ENCODE measurements at regions not wholly inside any gene's neighbourhood (a gene's known extent, or its start where the extent isn't known, plus 50 kb on each side); places are given as distances from the start of the nearest gene placed in this dataset.
"Not testable (repeated sequence)": the region's sequence is repeated elsewhere in the genome, so short reads cannot be mapped to it uniquely, and the experiment has no call there.

DNA sequence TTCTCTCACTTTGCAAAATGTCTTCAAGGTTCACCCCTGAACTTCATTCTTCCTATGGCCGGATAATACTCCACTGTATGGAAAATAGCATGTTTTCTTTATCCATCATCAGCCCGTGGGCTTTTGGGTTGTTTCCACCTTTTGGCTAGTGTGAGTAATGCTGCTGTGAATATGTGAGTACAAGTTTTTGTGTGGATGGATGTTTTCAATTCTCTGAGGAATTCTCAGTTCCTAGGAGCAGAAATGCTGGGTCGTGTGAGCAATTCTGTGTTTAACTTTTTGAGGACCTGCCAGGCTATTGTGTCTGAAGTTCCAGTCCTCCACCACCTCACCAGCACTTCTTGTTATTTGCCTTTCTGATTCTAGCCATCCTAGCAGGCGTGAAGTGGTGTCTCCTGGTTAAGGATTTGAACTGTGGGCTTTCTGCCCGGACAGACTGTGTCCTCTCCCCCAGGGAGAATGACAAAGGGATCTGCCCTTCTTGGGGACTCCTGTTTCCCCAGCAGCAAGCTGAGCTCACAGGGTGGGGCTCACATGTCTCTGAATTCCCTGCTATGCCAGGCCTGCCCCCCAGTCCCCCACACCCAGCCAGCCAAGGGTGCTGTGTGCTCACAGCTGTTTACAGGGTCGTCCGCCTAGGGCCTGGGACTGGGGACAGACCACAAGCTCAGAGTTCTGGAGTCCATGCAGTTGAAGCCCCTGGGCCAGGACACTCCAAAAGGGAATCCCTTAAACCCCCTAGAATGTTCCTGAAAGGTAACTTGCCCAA, 92.2 kb upstream of the CIBAR2 start:
- H3K4me3 Mint-ChIP-seq: no peak overlapping the region
- no peaks in the 10 kb centered on the region for H3K4me1 Mint-ChIP-seq
- POLR2A ChIA-PET: no interaction called here
- no peak for DNase-seq
- no peak for ATAC-seq
- no peaks in the 10 kb centered on the region for H3K36me3 Mint-ChIP-seq
- H3K27ac Mint-ChIP-seq: no peak overlapping the region
- H3K9me3 Mint-ChIP-seq: peaks cover 0 to 4% (median 0%) of the 10 kb centered on the region in 9 donors
- peaks cover 2 to 9% (median 3%) of the 10 kb centered on the region in 5 donors for H3K27me3 Mint-ChIP-seq

DNA sequence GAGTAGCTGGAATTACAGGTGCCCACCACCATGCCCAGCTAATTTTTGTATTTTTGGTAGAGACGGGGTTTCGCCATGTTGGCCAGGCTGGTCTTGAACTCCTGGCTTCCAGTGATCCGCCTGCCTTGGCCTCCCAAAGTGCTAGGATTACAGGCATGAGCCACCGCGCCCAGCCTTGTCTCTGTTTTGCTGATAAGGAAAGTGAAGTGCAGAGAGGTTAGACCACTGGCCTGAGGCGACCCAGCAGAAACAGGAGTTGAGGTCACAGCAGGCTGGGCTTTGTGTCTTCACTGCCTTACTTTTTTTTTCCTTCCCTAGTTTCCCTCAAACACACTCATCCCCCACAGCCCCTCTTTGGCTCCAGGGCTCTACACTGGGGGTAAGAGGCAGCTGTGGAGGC, 93.0 kb upstream of the CIBAR2 start:
- H3K9me3 Mint-ChIP-seq, H3K27me3 Mint-ChIP-seq, ATAC-seq, DNase-seq, H3K4me1 Mint-ChIP-seq, H3K36me3 Mint-ChIP-seq, H3K4me3 Mint-ChIP-seq, POLR2A ChIA-PET, H3K27ac Mint-ChIP-seq: not testable (repeated sequence)

DNA sequence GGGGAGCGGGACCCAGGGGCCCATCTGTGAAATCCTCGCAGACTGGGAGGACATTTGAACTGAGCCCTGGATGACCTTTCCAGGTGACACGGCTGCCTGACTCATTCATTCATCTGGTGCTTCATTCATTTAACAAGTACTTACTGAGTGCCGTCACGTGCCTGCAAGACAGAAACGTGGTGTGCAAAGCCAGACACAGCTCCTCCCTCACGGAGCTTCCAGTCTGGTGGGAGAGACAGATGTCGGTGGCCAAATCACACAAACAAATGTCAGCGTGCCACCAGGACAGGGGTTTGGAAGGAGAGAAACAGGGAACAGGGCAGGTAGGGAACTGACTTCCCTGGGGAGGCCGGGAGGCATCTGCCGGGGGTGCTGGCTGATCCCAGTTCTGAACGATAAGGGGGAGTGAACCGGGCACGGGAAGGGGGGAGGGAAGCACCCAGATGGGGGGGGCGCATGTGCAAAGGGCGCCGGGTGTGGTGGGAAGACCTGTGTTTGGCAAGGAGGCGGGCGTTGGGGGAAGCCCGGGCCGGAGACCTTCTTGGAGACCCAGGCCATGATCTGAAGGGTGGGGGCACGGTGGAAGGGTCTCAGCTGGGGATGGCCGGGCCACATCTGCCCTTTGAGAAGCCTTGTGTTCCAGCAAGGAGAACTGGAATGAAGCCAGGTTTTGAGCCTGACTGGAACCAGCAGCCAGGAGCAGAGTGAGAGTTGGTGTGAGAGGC, 93.6 kb upstream of the CIBAR2 start:
- POLR2A ChIA-PET: no interaction called here
- DNase-seq (no peak), ATAC-seq (no peak)
- Mint-ChIP-seq H3K9me3 (peaks cover 0 to 4% (median 0%) of the 10 kb centered on the region in 9 donors), H3K27ac (peak overlapping the region in 1 of 10 donors; percentile 81), H3K36me3 (no peaks in the 10 kb centered on the region), H3K4me1 (no peaks in the 10 kb centered on the region), H3K4me3 (no peak overlapping the region), H3K27me3 (peaks cover 2 to 9% (median 3%) of the 10 kb centered on the region in 5 donors)

DNA sequence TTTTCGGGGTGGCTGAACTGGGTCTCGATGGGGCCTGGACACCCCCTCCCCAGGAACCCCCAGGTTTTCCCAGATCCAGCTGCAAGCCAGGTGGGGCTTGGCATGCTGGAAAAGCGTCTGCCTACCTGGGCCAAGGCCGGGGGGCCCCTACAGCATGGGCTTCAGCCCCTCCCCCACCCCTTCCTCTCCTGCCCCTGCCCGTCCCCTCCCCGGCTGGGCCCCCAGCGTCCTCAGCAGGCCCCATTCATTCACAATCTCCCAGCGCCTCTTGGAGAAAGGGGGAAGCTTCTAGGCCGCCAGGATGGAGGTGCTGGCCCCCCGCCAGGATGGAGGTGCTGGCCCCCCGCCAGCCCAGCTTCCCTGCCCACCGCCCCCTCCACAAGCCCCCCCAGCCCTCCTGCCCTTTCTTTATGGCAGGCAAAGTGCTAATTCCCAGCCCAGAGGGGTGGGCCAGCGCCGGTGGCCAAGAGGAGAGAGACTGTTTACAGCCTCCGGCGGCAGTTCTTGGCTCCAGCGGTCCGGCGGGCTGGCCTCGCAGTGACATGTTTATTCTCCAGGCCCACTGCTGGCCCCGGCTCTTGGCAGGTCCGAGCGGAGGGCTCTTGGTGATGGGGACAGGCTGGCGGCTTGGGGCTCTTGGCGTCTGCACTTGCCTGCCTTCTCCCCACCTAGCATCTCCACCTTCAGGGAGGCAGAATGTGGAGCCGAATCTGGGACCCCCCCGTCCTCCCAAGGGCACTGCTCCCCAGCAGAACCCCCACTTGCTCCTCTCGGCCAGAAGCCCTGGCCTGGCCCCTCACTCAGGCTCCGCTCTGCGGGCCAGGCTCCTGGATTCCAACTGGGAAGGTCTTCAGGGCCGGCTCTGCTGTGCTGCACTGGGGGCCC, 94.4 kb upstream of the CIBAR2 start:
- no peak overlapping the region for H3K4me3 Mint-ChIP-seq
- no peak overlapping the region for H3K27ac Mint-ChIP-seq
- DNase-seq (no peak), ATAC-seq (no peak)
- peaks cover 2 to 9% (median 3%) of the 10 kb centered on the region in 5 donors for H3K27me3 Mint-ChIP-seq
- POLR2A ChIA-PET: no interaction called here
- H3K36me3 Mint-ChIP-seq: no peaks in the 10 kb centered on the region
- no peaks in the 10 kb centered on the region for H3K4me1 Mint-ChIP-seq
- peaks cover 0 to 4% (median 0%) of the 10 kb centered on the region in 9 donors for H3K9me3 Mint-ChIP-seq

DNA sequence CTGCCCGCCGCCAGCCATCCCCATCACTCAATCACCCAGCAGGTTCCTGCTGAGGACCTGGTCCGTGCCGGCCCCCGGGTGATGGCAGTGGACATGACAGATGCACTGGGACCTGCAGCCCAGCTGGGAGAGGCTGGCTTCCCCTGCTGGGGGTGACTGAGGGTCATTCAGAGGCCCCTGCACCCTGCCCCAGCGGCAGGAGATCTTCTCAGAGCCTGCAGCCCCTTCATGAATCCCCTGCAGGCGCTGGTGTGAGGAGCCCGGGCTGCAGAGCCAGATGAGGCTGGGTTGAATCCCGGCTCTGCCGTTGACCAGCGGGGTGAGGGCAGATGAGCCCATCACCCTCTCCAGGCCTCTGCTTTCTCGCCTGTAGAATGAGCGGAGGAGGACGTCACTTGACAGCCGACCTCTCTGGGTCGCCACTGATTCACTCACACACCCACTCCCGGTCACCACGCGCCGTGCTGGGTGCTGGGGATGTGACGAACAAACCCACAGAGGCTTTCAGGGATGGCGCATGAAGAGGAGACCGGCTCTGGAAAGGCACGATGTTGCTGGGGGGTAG, 95.2 kb upstream of the CIBAR2 start:
- no peak for DNase-seq
- no peak overlapping the region for H3K27ac Mint-ChIP-seq
- H3K4me3 Mint-ChIP-seq: no peak overlapping the region
- no peaks in the 10 kb centered on the region for H3K4me1 Mint-ChIP-seq
- peaks cover 2 to 10% (median 3%) of the 10 kb centered on the region in 5 donors for H3K27me3 Mint-ChIP-seq
- POLR2A ChIA-PET: no interaction called here
- ATAC-seq: no peak
- H3K9me3 Mint-ChIP-seq: peaks cover 0 to 4% (median 0%) of the 10 kb centered on the region in 9 donors
- H3K36me3 Mint-ChIP-seq: no peaks in the 10 kb centered on the region

DNA sequence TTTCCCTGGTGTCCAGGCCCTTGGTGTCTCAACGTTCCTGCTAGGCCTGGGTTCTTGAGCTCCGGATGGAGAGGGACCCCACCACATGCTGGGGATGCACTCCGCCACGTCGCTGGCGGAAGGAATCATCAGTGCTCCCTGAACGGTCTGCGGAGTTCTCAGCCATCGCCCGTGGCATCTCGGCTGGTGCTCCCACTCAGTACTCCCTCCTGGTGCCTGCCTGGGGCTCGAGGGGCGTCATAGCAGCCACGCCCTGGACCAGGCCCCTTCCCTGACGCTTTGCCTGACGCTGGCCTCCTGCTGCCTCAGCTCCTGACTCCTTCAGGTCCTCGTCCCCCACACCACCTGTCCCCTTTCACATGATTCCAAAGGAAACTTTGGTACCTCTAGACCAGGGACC, 95.9 kb upstream of the CIBAR2 start:
- POLR2A ChIA-PET: no interaction called here
- Mint-ChIP-seq H3K9me3 (peaks cover 0 to 4% (median 0%) of the 10 kb centered on the region in 9 donors), H3K36me3 (no peaks in the 10 kb centered on the region), H3K4me1 (no peaks in the 10 kb centered on the region), H3K27me3 (peaks cover 2 to 11% (median 3%) of the 10 kb centered on the region in 5 donors), H3K4me3 (no peak overlapping the region), H3K27ac (peak overlapping the region in 1 of 10 donors; percentile 65)
- no peak for ATAC-seq
- DNase-seq: no peak

DNA sequence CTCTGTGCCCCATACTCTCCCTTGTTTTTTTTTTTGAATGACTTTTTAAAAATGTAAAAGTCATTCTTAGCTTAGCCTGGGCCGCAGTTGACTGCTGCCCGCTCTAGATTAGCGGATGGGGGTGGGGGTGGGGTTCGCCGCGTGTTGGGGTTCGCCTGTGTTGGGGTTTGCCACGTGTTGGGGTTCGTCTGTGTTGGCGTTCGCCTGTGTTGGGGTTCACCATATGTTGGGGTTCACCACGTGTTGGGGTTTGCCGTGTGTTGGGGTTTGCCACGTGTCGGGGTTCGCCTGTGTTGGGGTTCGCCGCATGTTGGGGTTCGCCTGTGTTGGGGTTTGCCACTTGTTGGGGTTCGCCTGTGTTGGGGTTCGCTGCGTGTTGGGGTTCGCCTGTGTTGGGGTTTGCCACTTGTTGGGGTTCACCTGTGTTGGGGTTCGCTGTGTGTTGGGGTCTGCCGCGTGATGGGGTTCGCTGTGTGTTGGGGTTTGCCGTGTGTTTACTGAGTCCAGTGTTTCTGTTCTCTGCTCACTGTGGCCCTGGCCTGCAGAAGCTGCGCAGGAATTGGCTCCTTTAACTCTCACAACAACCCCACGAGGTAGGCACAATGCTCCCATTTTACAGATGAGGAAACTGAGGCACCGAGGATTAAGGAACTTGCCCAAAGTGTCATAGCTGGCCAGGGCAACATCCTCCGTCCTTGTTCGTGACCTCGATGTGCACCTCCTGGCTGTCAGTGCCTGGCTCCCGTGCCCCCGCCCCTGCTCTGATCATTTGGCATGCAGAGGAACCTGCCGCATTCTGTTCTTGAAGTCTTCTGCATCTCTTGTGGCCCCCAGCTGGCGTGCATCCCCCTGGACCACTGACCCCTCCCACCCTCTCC, 96.6 kb upstream of the CIBAR2 start:
- Mint-ChIP-seq H3K4me3 (no peak overlapping the region), H3K27ac (peak overlapping the region in 2 of 10 donors; percentile 53 to 65), H3K36me3 (no peaks in the 10 kb centered on the region), H3K4me1 (peaks cover 0 to 3% (median 0%) of the 10 kb centered on the region in 4 donors), H3K27me3 (peaks cover 2 to 11% (median 8%) of the 10 kb centered on the region in 5 donors), H3K9me3 (peaks cover 0 to 4% (median 0%) of the 10 kb centered on the region in 9 donors)
- POLR2A ChIA-PET: no interaction called here
- DNase-seq (no peak), ATAC-seq (no peak)

DNA sequence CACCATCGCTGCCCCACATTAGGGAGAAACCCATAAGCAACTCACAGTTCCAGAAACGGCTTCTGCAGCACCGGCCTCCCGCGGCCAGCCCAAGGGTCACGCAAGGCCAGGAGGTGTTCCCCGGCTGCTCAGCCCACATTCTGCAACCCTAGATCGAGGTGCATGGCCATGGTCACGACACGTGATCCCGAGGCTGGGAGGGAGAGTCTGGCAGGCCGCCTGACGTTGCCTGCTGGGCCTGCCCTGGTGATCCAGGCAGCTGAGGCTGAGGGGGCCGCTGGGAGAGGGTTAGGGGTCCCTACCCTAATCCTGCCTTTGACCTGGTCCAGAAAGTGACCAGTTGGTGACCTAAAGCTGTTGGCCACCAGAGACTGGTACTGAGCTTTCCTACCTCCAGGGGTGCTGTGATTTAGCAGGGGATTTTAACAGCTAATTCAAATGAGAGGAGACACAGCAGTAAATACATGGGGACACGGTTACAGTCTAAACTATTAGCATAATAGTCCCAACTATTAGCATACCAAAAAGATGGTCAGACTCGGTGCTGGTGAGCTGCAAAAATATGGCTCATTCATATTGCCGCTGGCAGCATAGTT, 97.4 kb upstream of the CIBAR2 start:
- H3K4me1 Mint-ChIP-seq: peaks cover 0 to 3% (median 0%) of the 10 kb centered on the region in 4 donors
- H3K9me3 Mint-ChIP-seq: peaks cover 0 to 4% (median 0%) of the 10 kb centered on the region in 9 donors
- H3K27me3 Mint-ChIP-seq: peaks cover 0 to 11% (median 8%) of the 10 kb centered on the region in 5 donors
- H3K4me3 Mint-ChIP-seq: no peak overlapping the region
- DNase-seq: no peak
- no peak for ATAC-seq
- H3K36me3 Mint-ChIP-seq: no peaks in the 10 kb centered on the region
- POLR2A ChIA-PET: no interaction called here
- H3K27ac Mint-ChIP-seq: no peak overlapping the region

DNA sequence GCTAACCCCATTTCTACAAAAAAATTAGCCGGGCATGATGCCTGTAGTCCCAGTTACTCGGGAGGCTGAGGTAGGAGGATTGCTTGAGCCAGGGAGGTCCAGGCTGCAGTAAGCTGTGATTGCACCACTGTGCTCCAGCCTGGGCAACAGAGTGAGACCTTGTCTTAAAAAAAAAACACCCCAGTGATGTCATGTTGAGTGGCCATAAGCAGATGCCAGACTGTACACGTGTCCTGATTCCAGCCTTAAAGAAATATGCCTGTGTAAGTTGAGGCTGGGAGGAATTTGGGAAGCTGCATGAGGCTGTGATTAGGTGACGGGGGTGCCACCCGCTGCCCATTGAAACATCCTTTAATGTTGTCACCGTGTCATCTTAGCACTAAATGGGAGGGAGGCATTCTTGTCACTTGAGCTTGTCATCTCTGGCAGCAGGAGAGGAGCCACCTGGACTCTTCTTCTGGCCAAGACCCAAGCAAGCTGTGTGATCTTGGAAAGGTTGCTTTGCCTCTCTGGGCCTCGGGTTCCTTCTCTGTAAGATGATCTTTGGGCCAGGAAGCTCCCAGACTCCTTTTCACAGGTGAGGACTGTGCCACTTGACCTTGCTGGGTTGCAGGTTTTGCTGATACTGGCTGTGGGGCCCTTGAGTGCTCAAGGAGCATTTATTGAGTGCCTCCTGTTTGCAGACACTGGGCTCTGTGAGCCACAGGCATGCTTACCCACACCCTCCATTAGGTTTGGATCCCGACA, 98.3 kb upstream of the CIBAR2 start:
- Mint-ChIP-seq H3K4me1 (peaks cover 0 to 3% (median 0%) of the 10 kb centered on the region in 4 donors), H3K9me3 (peaks cover 0 to 4% (median 0%) of the 10 kb centered on the region in 9 donors), H3K4me3 (no peak overlapping the region), H3K27ac (peak overlapping the region in 1 of 10 donors; percentile 21), H3K27me3 (peaks cover 0 to 10% (median 6%) of the 10 kb centered on the region in 5 donors), H3K36me3 (no peaks in the 10 kb centered on the region)
- DNase-seq (no peak), ATAC-seq (no peak)
- POLR2A ChIA-PET: no interaction called here

DNA sequence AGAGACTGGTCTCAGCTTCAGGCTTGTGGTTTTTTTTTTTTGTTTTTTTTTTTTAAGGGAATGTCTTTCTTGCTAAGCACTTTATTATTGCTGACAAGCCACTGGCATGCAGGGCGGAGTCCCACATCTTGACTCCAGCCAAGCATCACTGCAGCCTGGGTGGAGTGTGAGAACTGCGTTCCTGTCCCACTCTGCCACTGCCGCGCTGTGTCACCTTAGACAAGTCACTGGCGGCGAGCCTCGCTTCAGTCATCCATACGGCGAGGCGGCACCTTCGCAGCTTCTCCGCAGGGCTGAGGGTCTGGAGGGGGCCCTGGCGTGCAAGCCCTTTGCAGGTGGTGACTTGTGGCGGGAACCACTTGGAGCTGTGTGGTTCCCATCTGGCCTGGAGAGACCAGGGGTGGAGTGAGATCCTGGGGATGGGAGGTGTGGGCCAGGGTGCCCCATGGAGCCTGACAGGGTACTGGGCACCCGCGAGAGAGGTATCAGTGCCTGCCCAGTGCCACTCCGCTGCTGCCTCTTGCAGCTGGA, 99.1 kb upstream of the CIBAR2 start:
- DNase-seq (no peak), ATAC-seq (no peak)
- Mint-ChIP-seq H3K9me3 (peaks cover 0 to 4% (median 0%) of the 10 kb centered on the region in 9 donors), H3K27ac (no peak overlapping the region), H3K4me1 (peaks cover 0 to 3% (median 0%) of the 10 kb centered on the region in 4 donors), H3K27me3 (peaks cover 0 to 4% (median 0%) of the 10 kb centered on the region in 5 donors), H3K36me3 (no peaks in the 10 kb centered on the region), H3K4me3 (no peak overlapping the region)
- POLR2A ChIA-PET: no interaction called here
